ENCODE measurements at regions not wholly inside any gene's neighbourhood (a gene's known extent, or its start where the extent isn't known, plus 50 kb on each side); places are given as distances from the start of the nearest gene placed in this dataset.
A peak's percentile ranks its signal among the peaks of the same experiment; 100 is the strongest.

- no peak overlapping the region for H3K27ac Mint-ChIP-seq
- no peaks in the 10 kb centered on the region for H3K36me3 ChIP-seq (ENCODE audit: insufficient read depth)
- ATAC-seq, result no peak
- peaks cover 8% of the 10 kb centered on the region for H3K27me3 Mint-ChIP-seq (ENCODE audit: insufficient read depth, low read depth, poor library complexity)
- no peak overlapping the region for H3K4me2 ChIP-seq
- no peak overlapping the region for H2AFZ ChIP-seq
- H3K4me1 Mint-ChIP-seq, result no peaks in the 10 kb centered on the region
- H3K9me3 Mint-ChIP-seq, result peaks cover 92% of the 10 kb centered on the region
- no peak overlapping the region for H3K4me3 ChIP-seq
- no peaks in the 10 kb centered on the region for H3K27me3 ChIP-seq (ENCODE audit: insufficient read depth)
- H3K27ac ChIP-seq (ENCODE audit: low read depth), result no peak overlapping the region
- H3F3A ChIP-seq (replicated peaks; ENCODE audit: low read depth), result no peaks in the 10 kb centered on the region
- no peaks in the 10 kb centered on the region for H3K79me2 ChIP-seq (replicated peaks; ENCODE audit: insufficient read depth)
- peak; percentile 56 for DNase-seq (ENCODE audit: low spot score)
- no peaks in the 10 kb centered on the region for H4K20me1 ChIP-seq (replicated peaks; ENCODE audit: insufficient read depth)
- TF ChIP-seq ETS1 (IDR thresholded peaks at IDR 0.05) (no peak), ZNF331 (CRISPR knock-in tag; IDR thresholded peaks at IDR 0.05; ENCODE audit: low read depth) (no peak), CTCF (conservative IDR thresholded peaks at IDR 0.05; ENCODE audit: low read depth in 2 of 2) (no peak), ZNF114 (CRISPR knock-in tag; IDR thresholded peaks at IDR 0.05) (no peak), EZH2phosphoT487 (IDR thresholded peaks at IDR 0.05; ENCODE audit: unreplicated experiment) (no peak), NANOG (IDR thresholded peaks at IDR 0.05; ENCODE audit: borderline replicate concordance) (no peak), POLR2AphosphoS5 (IDR thresholded peaks at IDR 0.05; ENCODE audit: low read depth) (no peak), ZNF462 (CRISPR knock-in tag; IDR thresholded peaks at IDR 0.05) (no peak), REST (IDR thresholded peaks at IDR 0.05; ENCODE audit: unreplicated experiment) (no peak), EZH2 (IDR thresholded peaks at IDR 0.05; ENCODE audit: low read depth, unreplicated experiment) (no peak), STAT1 (IDR thresholded peaks at IDR 0.05; ENCODE audit: unreplicated experiment) (no peak), JUNB (IDR thresholded peaks at IDR 0.05; ENCODE audit: unreplicated experiment) (no peak), CREB1 (CRISPR knock-in tag; IDR thresholded peaks at IDR 0.05; ENCODE audit: low read depth) (no peak)
- no peaks in the 10 kb centered on the region for H3K9me2 ChIP-seq (ENCODE audit: insufficient read depth)
- H3K36me3 Mint-ChIP-seq (ENCODE audit: low read depth), result peaks cover 38% of the 10 kb centered on the region
- H3K4me1 ChIP-seq (ENCODE audit: insufficient read depth), result no peaks in the 10 kb centered on the region
- no peak overlapping the region for H3K4me3 Mint-ChIP-seq
Observed at GRCh38 chr19:20858218-20858617, 64.8 kb upstream of the ZNF85 start.

Measured in GM23338 (cell line).